Natural killer cell (primary cell): ENCODE measurements at regions not wholly inside any gene's neighbourhood (a gene's known extent, or its start where the extent isn't known, plus 50 kb on each side); places are given as distances from the start of the nearest gene placed in this dataset.

Source experiments
- ATAC-seq, 3 donors: fragments of 150-1000 bp in 2 of 3; fragments of 200-7000 bp in 1 of 3; cut with Tn5 transposase; 1 replicate in 1 of 3; 2 replicates in 2 of 3; pipeline ENCODE4 v1.10.0; 2021; ENCODE audit warnings: mild to moderate bottlenecking in 2 of 3, moderate library complexity in 2 of 3
- DNase-seq, 2 donors: peaks; one replicate each; pipeline versions ENCODE4 v3.0.0 to v3.0.0-alpha.2; 2013 to 2021; ENCODE audit warnings: mixed read lengths in 1 of 2
- H3K27ac ChIP-seq: one replicate; pipeline ENCODE4 v1.5.1; 2013; ENCODE audit warnings: mild to moderate bottlenecking, low read length
- H3K27me3 ChIP-seq: one replicate; pipeline ENCODE4 v1.6.1; 2013; ENCODE audit warnings: low read length; ENCODE audit not compliant: control insufficient read depth, insufficient read depth
- H3K36me3 ChIP-seq: one replicate; pipeline ENCODE4 v1.6.1; 2013; ENCODE audit warnings: low read length; ENCODE audit not compliant: control insufficient read depth, insufficient read depth
- H3K4me1 ChIP-seq: one replicate; pipeline ENCODE4 v1.6.1; 2013; ENCODE audit warnings: low read length; ENCODE audit not compliant: control insufficient read depth, insufficient read depth
- H3K4me3 ChIP-seq: one replicate; pipeline ENCODE4 v1.5.1; 2013; ENCODE audit warnings: low read length
- H3K9me3 ChIP-seq: one replicate; pipeline ENCODE4 v1.6.1; 2013; ENCODE audit warnings: low read length; ENCODE audit not compliant: control insufficient read depth, insufficient read depth
- H3K27ac Mint-ChIP-seq, 2 donors: one replicate each; pipeline ENCODE4 v1.8.0; 2022; ENCODE audit warnings: mild to moderate bottlenecking in 2 of 2, mixed read lengths in 2 of 2, moderate library complexity in 1 of 2
- H3K27me3 Mint-ChIP-seq, 2 donors: one replicate each; pipeline ENCODE4 v1.8.0; 2022; ENCODE audit warnings: low read depth in 2 of 2, mixed read lengths in 2 of 2
- H3K36me3 Mint-ChIP-seq: one replicate; pipeline ENCODE4 v1.8.0; 2022; ENCODE audit warnings: mixed read lengths
- H3K4me1 Mint-ChIP-seq, 2 donors: one replicate each; pipeline ENCODE4 v1.8.0; 2022; ENCODE audit warnings: mixed read lengths in 2 of 2
- H3K4me3 Mint-ChIP-seq: one replicate; pipeline ENCODE4 v1.8.0; 2022; ENCODE audit warnings: mild to moderate bottlenecking, moderate library complexity, mixed read lengths
- H3K9me3 Mint-ChIP-seq, 2 donors: one replicate each; pipeline ENCODE4 v1.8.0; 2022; ENCODE audit warnings: mixed read lengths in 2 of 2
- WGBS: methylation state at CpG from one replicate; pipeline ENCODE4 v1.1.7; 2013; ENCODE audit warnings: missing lambda C conversion rate; ENCODE audit not compliant: insufficient coverage; 5-methylcytosine and 5-hydroxymethylcytosine counted together
- intact Hi-C: fragments of 100-400 bp; cut with micrococcal nuclease; formaldehyde crosslinking; loops from one replicate; pipeline ENCODE4 v1.14.2; 2022
- TF ChIP-seq, protein P1 (sequence below): fragments of 200-600 bp; IDR thresholded peaks from one replicate; pipeline ENCODE4 v1.8.0; 2022; ENCODE audit warnings: antibody characterized with exemption

DNA sequence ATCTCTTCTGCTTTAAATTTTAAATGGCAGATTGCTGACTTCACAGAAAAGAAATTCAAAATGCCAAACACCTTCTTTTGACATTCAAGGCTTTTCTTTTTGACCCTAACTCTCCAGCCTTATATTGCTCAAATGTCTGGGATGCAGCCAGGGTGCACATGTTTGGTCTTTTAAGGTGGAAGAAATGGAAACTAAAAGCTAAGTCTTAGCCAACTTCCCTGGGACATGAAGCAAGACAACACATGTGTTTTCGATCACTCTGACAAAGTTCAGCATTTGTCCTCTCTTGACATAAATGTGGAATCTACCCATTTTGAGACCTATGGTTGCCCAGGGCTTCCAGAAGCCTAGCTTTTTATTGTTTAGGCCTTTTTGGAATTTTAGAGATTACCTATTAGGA is 161.6 kb downstream of the RDH14 start:
- Histone ChIP-seq H3K27ac (no peak overlapping the region), H3K36me3 (no peaks in the 10 kb centered on the region), H3K9me3 (no peaks in the 10 kb centered on the region), H3K4me3 (no peak overlapping the region), H3K27me3 (no peaks in the 10 kb centered on the region), H3K4me1 (no peaks in the 10 kb centered on the region)
- DNase-seq (no peak), ATAC-seq (no peak)
- WGBS: 89% methylated on average over 1 of the region's 1 CpG
- Mint-ChIP-seq H3K36me3 (no peaks in the 10 kb centered on the region), H3K27ac (no peak overlapping the region), H3K27me3 (peaks cover 0 to 5% of the 10 kb centered on the region in 2 donors), H3K4me3 (no peak overlapping the region), H3K9me3 (peaks cover 0 to 2% of the 10 kb centered on the region in 2 donors), H3K4me1 (no peaks in the 10 kb centered on the region)
- TF ChIP-seq, protein P1, sequence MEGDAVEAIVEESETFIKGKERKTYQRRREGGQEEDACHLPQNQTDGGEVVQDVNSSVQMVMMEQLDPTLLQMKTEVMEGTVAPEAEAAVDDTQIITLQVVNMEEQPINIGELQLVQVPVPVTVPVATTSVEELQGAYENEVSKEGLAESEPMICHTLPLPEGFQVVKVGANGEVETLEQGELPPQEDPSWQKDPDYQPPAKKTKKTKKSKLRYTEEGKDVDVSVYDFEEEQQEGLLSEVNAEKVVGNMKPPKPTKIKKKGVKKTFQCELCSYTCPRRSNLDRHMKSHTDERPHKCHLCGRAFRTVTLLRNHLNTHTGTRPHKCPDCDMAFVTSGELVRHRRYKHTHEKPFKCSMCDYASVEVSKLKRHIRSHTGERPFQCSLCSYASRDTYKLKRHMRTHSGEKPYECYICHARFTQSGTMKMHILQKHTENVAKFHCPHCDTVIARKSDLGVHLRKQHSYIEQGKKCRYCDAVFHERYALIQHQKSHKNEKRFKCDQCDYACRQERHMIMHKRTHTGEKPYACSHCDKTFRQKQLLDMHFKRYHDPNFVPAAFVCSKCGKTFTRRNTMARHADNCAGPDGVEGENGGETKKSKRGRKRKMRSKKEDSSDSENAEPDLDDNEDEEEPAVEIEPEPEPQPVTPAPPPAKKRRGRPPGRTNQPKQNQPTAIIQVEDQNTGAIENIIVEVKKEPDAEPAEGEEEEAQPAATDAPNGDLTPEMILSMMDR: no peak
- intact Hi-C loops: no loop called here

DNA sequence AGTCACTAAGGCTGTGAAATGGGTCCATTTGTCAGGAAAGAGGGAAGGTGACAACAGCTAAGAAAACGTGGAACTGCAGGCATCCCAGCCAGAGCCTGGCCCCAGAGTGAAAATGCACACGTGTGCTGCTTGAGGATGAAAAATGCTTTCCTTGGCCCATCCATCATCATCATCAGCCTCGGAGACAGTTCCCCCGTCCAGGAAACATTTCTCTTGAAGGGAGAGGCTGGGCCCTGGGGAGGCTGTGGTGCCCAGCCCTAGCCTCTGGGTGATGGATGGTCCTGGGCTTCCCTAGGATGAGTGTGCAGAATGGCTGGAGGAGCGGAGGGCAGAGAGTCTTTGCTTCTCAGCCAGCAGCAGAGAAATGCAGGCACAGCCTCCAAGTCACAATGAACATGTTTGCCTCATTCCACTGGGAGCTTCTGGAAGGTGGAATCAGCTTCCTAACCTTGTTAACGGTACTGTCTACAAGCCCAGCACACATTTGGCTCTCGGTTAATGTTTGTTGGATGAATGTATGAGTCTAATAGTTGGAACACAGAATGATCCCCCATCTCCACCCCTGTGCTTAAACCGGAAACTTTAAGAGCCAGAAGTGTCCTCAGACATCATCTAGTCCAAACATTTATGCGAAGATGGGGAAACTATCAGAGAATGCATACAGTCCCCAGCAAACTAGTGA is 164.0 kb downstream of the RDH14 start:
- no peak overlapping the region for H3K27ac Mint-ChIP-seq
- DNase-seq (no peak), ATAC-seq (no peak)
- Histone ChIP-seq H3K4me1 (no peaks in the 10 kb centered on the region), H3K27me3 (no peaks in the 10 kb centered on the region), H3K27ac (no peak overlapping the region), H3K9me3 (no peaks in the 10 kb centered on the region), H3K36me3 (no peaks in the 10 kb centered on the region), H3K4me3 (no peak overlapping the region)
- intact Hi-C loops: no loop called here
- no peak overlapping the region for H3K4me3 Mint-ChIP-seq
- peaks cover 0 to 2% of the 10 kb centered on the region in 2 donors for H3K27me3 Mint-ChIP-seq
- TF ChIP-seq, protein P1: no peak
- H3K4me1 Mint-ChIP-seq: no peaks in the 10 kb centered on the region
- H3K9me3 Mint-ChIP-seq: peaks cover 0 to 2% of the 10 kb centered on the region in 2 donors
- WGBS: 53% methylated on average over 8 of the region's 9 CpGs
- H3K36me3 Mint-ChIP-seq: no peaks in the 10 kb centered on the region

DNA sequence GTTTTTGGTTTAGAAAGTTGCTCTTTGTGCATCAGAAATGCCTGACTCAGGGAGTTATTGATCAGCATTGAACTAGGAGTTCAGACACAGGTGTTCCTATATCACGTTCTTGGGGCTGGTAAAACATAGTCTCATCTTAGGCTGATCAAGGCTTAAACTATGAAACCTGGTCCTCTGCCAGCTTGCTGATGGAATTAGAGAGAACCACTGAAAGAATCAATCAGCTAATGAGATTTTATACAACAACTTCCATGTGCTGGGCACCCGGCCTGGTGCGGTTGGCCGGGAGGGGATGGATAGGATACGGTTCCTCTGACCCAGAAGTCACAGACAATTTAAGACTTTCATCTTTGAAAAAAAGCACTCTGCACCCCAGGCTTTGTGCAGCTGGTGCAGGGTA is 164.9 kb downstream of the RDH14 start:
- H3K27ac ChIP-seq: no peak overlapping the region
- intact Hi-C loops: no loop called here
- H3K4me3 Mint-ChIP-seq: no peak overlapping the region
- no peaks in the 10 kb centered on the region for H3K36me3 ChIP-seq
- no peaks in the 10 kb centered on the region for H3K9me3 ChIP-seq
- H3K27me3 ChIP-seq: no peaks in the 10 kb centered on the region
- DNase-seq: no peak
- H3K36me3 Mint-ChIP-seq: no peaks in the 10 kb centered on the region
- no peaks in the 10 kb centered on the region for H3K4me1 ChIP-seq
- H3K4me3 ChIP-seq: no peak overlapping the region
- no peak overlapping the region for H3K27ac Mint-ChIP-seq
- TF ChIP-seq, protein P1: no peak
- peaks cover 0 to 2% of the 10 kb centered on the region in 2 donors for H3K9me3 Mint-ChIP-seq
- peaks cover 0 to 2% of the 10 kb centered on the region in 2 donors for H3K27me3 Mint-ChIP-seq
- no peaks in the 10 kb centered on the region for H3K4me1 Mint-ChIP-seq
- WGBS: 67% methylated on average over 4 of the region's 5 CpGs
- no peak for ATAC-seq
